H9 (cell line): ENCODE measurements at regions not wholly inside any gene's neighbourhood (a gene's known extent, or its start where the extent isn't known, plus 50 kb on each side); places are given as distances from the start of the nearest gene placed in this dataset.

ENCODE experiments used
- DNase-seq: peaks from one replicate; pipeline ENCODE4 v3.0.0-alpha.2; 2017
- H2AFZ ChIP-seq: one replicate; pipeline ENCODE4 v1.6.1; 2013; ENCODE audit warnings: mild to moderate bottlenecking, low read length, control low read depth, moderate library complexity
- H2AK5ac ChIP-seq: 2 replicates; pipeline ENCODE4 v1.6.1; 2013; ENCODE audit warnings: low read length, control low read depth, mixed read lengths; ENCODE audit not compliant: insufficient read length
- H2BK120ac ChIP-seq: one replicate; pipeline ENCODE4 v1.6.1; 2013; ENCODE audit warnings: low read depth, mild to moderate bottlenecking, low read length, control low read depth, inconsistent platforms; ENCODE audit not compliant: poor library complexity, severe bottlenecking
- H2BK12ac ChIP-seq: 2 replicates; pipeline ENCODE4 v1.6.1; 2013; ENCODE audit warnings: low read length, control low read depth, mixed read lengths, low read depth; ENCODE audit not compliant: insufficient read length
- H2BK15ac ChIP-seq: 2 replicates; pipeline ENCODE4 v1.6.1; 2013; ENCODE audit warnings: low read depth, low read length, control low read depth
- H2BK20ac ChIP-seq: one replicate; pipeline ENCODE4 v1.6.1; 2013; ENCODE audit warnings: low read depth, mild to moderate bottlenecking, low read length, control low read depth, inconsistent platforms; ENCODE audit not compliant: poor library complexity, severe bottlenecking
- H2BK5ac ChIP-seq: 2 replicates; pipeline ENCODE4 v1.6.1; 2013; ENCODE audit warnings: low read length, control low read depth, mixed read lengths; ENCODE audit not compliant: insufficient read length
- H3K14ac ChIP-seq: 2 replicates; pipeline ENCODE4 v1.6.1; 2013; ENCODE audit warnings: low read length, control low read depth; ENCODE audit not compliant: insufficient read depth
- H3K18ac ChIP-seq: 2 replicates; pipeline ENCODE4 v1.6.1; 2013; ENCODE audit warnings: low read depth, mild to moderate bottlenecking, mixed read lengths, low read length, control low read depth; ENCODE audit not compliant: insufficient read length
- H3K23ac ChIP-seq: 2 replicates; pipeline ENCODE4 v1.6.1; 2013; ENCODE audit warnings: low read length, control low read depth, mixed read lengths, low read depth; ENCODE audit not compliant: insufficient read length
- H3K23me2 ChIP-seq: 2 replicates; pipeline ENCODE4 v1.6.1; 2013; ENCODE audit warnings: low read depth, mild to moderate bottlenecking, mixed read lengths, low read length, control low read depth; ENCODE audit not compliant: insufficient read length, poor library complexity, severe bottlenecking
- H3K27ac ChIP-seq: 2 replicates; pipeline ENCODE4 v1.5.1; 2013; ENCODE audit warnings: low read length, control low read depth, mixed read lengths, low read depth; ENCODE audit not compliant: insufficient read length
- H3K27me3 ChIP-seq: 2 replicates; pipeline ENCODE4 v1.6.1; 2013; ENCODE audit warnings: low read length, control low read depth, inconsistent platforms; ENCODE audit not compliant: insufficient read depth
- H3K4ac ChIP-seq: 2 replicates; pipeline ENCODE4 v1.6.1; 2013; ENCODE audit warnings: low read depth, mild to moderate bottlenecking, control low read depth, inconsistent platforms, low read length, moderate library complexity
- H3K4me1 ChIP-seq: 2 replicates; pipeline ENCODE4 v1.6.1; 2013; ENCODE audit warnings: low read length, control low read depth, inconsistent platforms; ENCODE audit not compliant: insufficient read depth
- H3K4me2 ChIP-seq: 2 replicates; pipeline ENCODE4 v1.6.1; 2013; ENCODE audit warnings: low read length, control low read depth, mixed read lengths; ENCODE audit not compliant: insufficient read length, insufficient read depth
- H3K56ac ChIP-seq: 2 replicates; pipeline ENCODE4 v1.6.1; 2013; ENCODE audit warnings: low read depth, mild to moderate bottlenecking, mixed read lengths, low read length, control low read depth; ENCODE audit not compliant: insufficient read length
- H3K79me1 ChIP-seq: 2 replicates; pipeline ENCODE4 v1.6.1; 2013; ENCODE audit warnings: low read depth, mild to moderate bottlenecking, moderate library complexity, low read length, control low read depth, inconsistent platforms; ENCODE audit not compliant: insufficient read depth, poor library complexity, severe bottlenecking
- H3K79me2 ChIP-seq: 2 replicates; pipeline ENCODE4 v1.6.1; 2013; ENCODE audit warnings: low read length, control low read depth, inconsistent platforms; ENCODE audit not compliant: insufficient read depth
- H3K9ac ChIP-seq: 2 replicates; pipeline ENCODE4 v1.6.1; 2013; ENCODE audit warnings: low read length, control low read depth, mixed read lengths; ENCODE audit not compliant: insufficient read length; ENCODE audit errors: extremely low read depth
- H3K9me3 ChIP-seq: one replicate; pipeline ENCODE4 v1.6.1; 2013; ENCODE audit warnings: low read depth, low read length, inconsistent platforms; ENCODE audit not compliant: control insufficient read depth
- H3T11ph ChIP-seq: one replicate; pipeline ENCODE4 v1.6.1; 2013; ENCODE audit warnings: mild to moderate bottlenecking, low read length, control low read depth, inconsistent platforms
- H4K20me1 ChIP-seq: one replicate; pipeline ENCODE4 v1.6.1; 2013; ENCODE audit not compliant: control insufficient read depth, insufficient read length, insufficient read depth
- H4K5ac ChIP-seq: 2 replicates; pipeline ENCODE4 v1.6.1; 2013; ENCODE audit warnings: low read depth, mild to moderate bottlenecking, mixed read lengths, low read length, control low read depth; ENCODE audit not compliant: insufficient read length
- H4K8ac ChIP-seq: replicated peaks from 2 replicates; pipeline ENCODE4 v1.6.1; 2013; ENCODE audit warnings: low read length, control low read depth, mixed read lengths, low read depth; ENCODE audit not compliant: insufficient read length
- H4K91ac ChIP-seq: 2 replicates; pipeline ENCODE4 v1.6.1; 2013; ENCODE audit warnings: low read depth, mild to moderate bottlenecking, moderate library complexity, mixed read lengths, low read length, control low read depth; ENCODE audit not compliant: insufficient read length
- H3K27ac Mint-ChIP-seq, 3 experiments: 2 replicates in 2 of 3; 3 replicates in 1 of 3; pipeline ENCODE4 v1.8.0; 2020 to 2021; ENCODE audit warnings: mixed read lengths in 3 of 3, mild to moderate bottlenecking in 1 of 3, moderate library complexity in 1 of 3
- H3K27me3 Mint-ChIP-seq: 2 replicates; pipeline ENCODE4 v1.8.0; 2021; ENCODE audit warnings: low read depth, mild to moderate bottlenecking, moderate library complexity, mixed read lengths
- H3K36me3 Mint-ChIP-seq, 3 experiments: 2 replicates in 2 of 3; 3 replicates in 1 of 3; pipeline ENCODE4 v1.8.0; 2020 to 2021; ENCODE audit warnings: low read depth in 3 of 3, mixed read lengths in 3 of 3; ENCODE audit not compliant: insufficient read depth in 1 of 3
- H3K4me1 Mint-ChIP-seq, 2 experiments: 2 replicates each; pipeline ENCODE4 v1.8.0; 2020; ENCODE audit warnings: mixed read lengths in 2 of 2
- H3K4me3 Mint-ChIP-seq, 2 experiments: 2 replicates in 1 of 2; 3 replicates in 1 of 2; pipeline ENCODE4 v1.8.0; 2020 to 2021; ENCODE audit warnings: mild to moderate bottlenecking in 2 of 2, mixed read lengths in 2 of 2, moderate library complexity in 1 of 2
- H3K9me3 Mint-ChIP-seq, 2 experiments: 2 replicates in 1 of 2; 3 replicates in 1 of 2; pipeline ENCODE4 v1.8.0; 2020; ENCODE audit warnings: mild to moderate bottlenecking in 2 of 2, mixed read lengths in 2 of 2, moderate library complexity in 1 of 2
- CTCF ChIP-seq: fragments of 200-600 bp; sonication (generic); conservative IDR thresholded peaks from 3 replicates; pipeline ENCODE4 v1.8.0; 2021; ENCODE audit warnings: antibody characterized with exemption, mild to moderate bottlenecking
- WGBS: extraction: QIAGEN DNeasy Blood & Tissue Kit; methylation state at CpG from one replicate; pipeline ENCODE4 v1.1.7; 2013; ENCODE audit warnings: missing lambda C conversion rate, low lambda C conversion rate, mixed read lengths; ENCODE audit not compliant: insufficient read length; ENCODE audit errors: extremely low coverage; 5-methylcytosine and 5-hydroxymethylcytosine counted together

GRCh38 chr1:221263831-221264767, 384.9 kb downstream of the HLX start:
- H3K79me2 ChIP-seq = no peaks in the 10 kb centered on the region
- no peak overlapping the region for H4K8ac ChIP-seq
- peaks cover 23 to 26% of the 10 kb centered on the region in 2 experiments for H3K9me3 Mint-ChIP-seq
- H2AK5ac ChIP-seq = no peak overlapping the region
- H3K9me3 ChIP-seq = no peaks in the 10 kb centered on the region
- no peak overlapping the region for H4K91ac ChIP-seq
- no peak overlapping the region for H3K56ac ChIP-seq
- H3K79me1 ChIP-seq = no peaks in the 10 kb centered on the region
- H2BK12ac ChIP-seq = no peak overlapping the region
- H4K5ac ChIP-seq = no peak overlapping the region
- H3K23ac ChIP-seq = no peak overlapping the region
- peak; percentile 73 for DNase-seq
- no peak overlapping the region for H3K18ac ChIP-seq
- peaks cover 0 to 21% (median 13%) of the 10 kb centered on the region in 3 experiments; a peak in 6 of 7 replicates for H3K36me3 Mint-ChIP-seq
- no peak overlapping the region for H3K9ac ChIP-seq
- no peaks in the 10 kb centered on the region for H3K4me1 ChIP-seq
- no peaks in the 10 kb centered on the region; the same call in 1 of the 2 replicates for H3K27me3 Mint-ChIP-seq
- H3K27ac Mint-ChIP-seq = no peak overlapping the region
- H3K4me3 Mint-ChIP-seq = no peak overlapping the region
- no peak overlapping the region for H3T11ph ChIP-seq
- H2BK15ac ChIP-seq = no peak overlapping the region
- no peak overlapping the region for H3K14ac ChIP-seq
- H3K27me3 ChIP-seq = no peaks in the 10 kb centered on the region
- H3K4ac ChIP-seq = no peak overlapping the region
- no peak overlapping the region for H2BK120ac ChIP-seq
- no peak overlapping the region for H2AFZ ChIP-seq
- WGBS = no CpG with 5 or more reads among the region's 9 CpGs
- H2BK20ac ChIP-seq = no peak overlapping the region
- peak; percentile 74 for TF ChIP-seq CTCF
- no peak overlapping the region for H3K4me2 ChIP-seq
- H2BK5ac ChIP-seq = no peak overlapping the region
- H4K20me1 ChIP-seq = no peaks in the 10 kb centered on the region
- no peak overlapping the region for H3K27ac ChIP-seq
- H3K23me2 ChIP-seq = no peaks in the 10 kb centered on the region
- peaks cover 16% of the 10 kb centered on the region in 2 experiments for H3K4me1 Mint-ChIP-seq
